ENCODE measurements at regions not wholly inside any gene's neighbourhood (a gene's known extent, or its start where the extent isn't known, plus 50 kb on each side); places are given as distances from the start of the nearest gene placed in this dataset.

DNA sequence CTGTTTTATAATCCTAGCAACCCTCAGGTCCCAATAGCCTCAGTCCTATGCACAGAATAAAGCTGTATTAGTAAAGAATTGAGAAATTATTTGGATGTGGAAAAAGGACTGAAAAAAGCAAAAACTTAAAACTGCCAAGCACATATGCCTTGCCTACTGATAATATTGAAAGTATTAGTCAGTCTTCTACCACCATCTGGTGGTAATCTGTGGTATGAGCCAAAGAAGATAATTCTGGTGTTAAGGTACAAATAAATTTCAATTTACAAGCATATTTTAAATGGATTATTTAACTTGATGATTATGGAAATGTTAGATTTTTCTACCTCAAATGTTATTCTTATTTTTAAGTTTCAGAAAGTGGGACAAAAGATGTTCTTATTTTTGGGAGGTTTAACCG lies 460.3 kb upstream of the KLHL1 start:
- no peak for TF ChIP-seq SUZ12 (IDR thresholded peaks at IDR 0.05; ENCODE audit: extremely low read depth, insufficient read depth, insufficient read length)
- no peak for TF ChIP-seq ZNF274 (IDR thresholded peaks at IDR 0.05; ENCODE audit: low read depth, low read length)
- no peak for TF ChIP-seq YY1 (IDR thresholded peaks at IDR 0.05; ENCODE audit: insufficient read depth, insufficient read length)
